ENCODE measurements at regions not wholly inside any gene's neighbourhood (a gene's known extent, or its start where the extent isn't known, plus 50 kb on each side); places are given as distances from the start of the nearest gene placed in this dataset.
A peak's percentile ranks its signal among the peaks of the same experiment; 100 is the strongest.

DNA sequence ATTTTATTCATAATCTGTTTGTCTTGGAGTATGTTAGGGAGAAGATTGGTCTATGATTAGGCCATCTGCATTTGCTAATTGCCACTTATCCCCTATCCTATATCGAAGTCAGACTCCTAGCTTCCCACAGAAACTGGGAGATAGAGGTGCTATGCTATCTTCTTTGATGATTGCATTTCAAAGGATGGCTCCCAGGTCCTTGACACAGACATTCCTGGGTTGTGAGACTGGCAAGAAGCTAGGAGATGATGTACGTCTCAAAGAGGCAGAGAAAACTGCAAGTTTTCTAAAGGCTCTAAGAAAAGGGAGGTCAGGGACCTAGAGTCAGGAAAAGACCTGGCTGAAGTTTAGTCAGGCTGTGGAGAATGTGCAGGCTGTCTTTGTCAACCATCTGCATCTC, 1251.9 kb downstream of the PCDH17 start (continued):
- TF ChIP-seq, protein P1, sequence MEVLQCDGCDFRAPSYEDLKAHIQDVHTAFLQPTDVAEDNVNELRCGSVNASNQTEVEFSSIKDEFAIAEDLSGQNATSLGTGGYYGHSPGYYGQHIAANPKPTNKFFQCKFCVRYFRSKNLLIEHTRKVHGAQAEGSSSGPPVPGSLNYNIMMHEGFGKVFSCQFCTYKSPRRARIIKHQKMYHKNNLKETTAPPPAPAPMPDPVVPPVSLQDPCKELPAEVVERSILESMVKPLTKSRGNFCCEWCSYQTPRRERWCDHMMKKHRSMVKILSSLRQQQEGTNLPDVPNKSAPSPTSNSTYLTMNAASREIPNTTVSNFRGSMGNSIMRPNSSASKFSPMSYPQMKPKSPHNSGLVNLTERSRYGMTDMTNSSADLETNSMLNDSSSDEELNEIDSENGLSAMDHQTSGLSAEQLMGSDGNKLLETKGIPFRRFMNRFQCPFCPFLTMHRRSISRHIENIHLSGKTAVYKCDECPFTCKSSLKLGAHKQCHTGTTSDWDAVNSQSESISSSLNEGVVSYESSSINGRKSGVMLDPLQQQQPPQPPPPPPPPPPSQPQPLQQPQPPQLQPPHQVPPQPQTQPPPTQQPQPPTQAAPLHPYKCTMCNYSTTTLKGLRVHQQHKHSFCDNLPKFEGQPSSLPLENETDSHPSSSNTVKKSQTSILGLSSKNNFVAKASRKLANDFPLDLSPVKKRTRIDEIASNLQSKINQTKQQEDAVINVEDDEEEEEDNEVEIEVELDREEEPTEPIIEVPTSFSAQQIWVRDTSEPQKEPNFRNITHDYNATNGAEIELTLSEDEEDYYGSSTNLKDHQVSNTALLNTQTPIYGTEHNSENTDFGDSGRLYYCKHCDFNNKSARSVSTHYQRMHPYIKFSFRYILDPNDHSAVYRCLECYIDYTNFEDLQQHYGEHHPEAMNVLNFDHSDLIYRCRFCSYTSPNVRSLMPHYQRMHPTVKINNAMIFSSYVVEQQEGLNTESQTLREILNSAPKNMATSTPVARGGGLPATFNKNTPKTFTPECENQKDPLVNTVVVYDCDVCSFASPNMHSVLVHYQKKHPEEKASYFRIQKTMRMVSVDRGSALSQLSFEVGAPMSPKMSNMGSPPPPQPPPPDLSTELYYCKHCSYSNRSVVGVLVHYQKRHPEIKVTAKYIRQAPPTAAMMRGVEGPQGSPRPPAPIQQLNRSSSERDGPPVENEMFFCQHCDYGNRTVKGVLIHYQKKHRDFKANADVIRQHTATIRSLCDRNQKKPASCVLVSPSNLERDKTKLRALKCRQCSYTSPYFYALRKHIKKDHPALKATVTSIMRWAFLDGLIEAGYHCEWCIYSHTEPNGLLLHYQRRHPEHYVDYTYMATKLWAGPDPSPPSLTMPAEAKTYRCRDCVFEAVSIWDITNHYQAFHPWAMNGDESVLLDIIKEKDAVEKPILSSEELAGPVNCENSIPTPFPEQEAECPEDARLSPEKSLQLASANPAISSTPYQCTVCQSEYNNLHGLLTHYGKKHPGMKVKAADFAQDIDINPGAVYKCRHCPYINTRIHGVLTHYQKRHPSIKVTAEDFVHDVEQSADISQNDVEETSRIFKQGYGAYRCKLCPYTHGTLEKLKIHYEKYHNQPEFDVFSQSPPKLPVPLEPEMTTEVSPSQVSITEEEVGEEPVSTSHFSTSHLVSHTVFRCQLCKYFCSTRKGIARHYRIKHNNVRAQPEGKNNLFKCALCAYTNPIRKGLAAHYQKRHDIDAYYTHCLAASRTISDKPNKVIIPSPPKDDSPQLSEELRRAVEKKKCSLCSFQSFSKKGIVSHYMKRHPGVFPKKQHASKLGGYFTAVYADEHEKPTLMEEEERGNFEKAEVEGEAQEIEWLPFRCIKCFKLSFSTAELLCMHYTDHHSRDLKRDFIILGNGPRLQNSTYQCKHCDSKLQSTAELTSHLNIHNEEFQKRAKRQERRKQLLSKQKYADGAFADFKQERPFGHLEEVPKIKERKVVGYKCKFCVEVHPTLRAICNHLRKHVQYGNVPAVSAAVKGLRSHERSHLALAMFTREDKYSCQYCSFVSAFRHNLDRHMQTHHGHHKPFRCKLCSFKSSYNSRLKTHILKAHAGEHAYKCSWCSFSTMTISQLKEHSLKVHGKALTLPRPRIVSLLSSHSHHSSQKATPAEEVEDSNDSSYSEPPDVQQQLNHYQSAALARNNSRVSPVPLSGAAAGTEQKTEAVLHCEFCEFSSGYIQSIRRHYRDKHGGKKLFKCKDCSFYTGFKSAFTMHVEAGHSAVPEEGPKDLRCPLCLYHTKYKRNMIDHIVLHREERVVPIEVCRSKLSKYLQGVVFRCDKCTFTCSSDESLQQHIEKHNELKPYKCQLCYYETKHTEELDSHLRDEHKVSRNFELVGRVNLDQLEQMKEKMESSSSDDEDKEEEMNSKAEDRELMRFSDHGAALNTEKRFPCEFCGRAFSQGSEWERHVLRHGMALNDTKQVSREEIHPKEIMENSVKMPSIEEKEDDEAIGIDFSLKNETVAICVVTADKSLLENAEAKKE (CRISPR knock-in tag; IDR thresholded peaks at IDR 0.05): no peak
- TF ChIP-seq STAT1 (IDR thresholded peaks at IDR 0.05; ENCODE audit: unreplicated experiment) (no peak), ZNF331 (CRISPR knock-in tag; IDR thresholded peaks at IDR 0.05; ENCODE audit: low read depth) (no peak)

DNA sequence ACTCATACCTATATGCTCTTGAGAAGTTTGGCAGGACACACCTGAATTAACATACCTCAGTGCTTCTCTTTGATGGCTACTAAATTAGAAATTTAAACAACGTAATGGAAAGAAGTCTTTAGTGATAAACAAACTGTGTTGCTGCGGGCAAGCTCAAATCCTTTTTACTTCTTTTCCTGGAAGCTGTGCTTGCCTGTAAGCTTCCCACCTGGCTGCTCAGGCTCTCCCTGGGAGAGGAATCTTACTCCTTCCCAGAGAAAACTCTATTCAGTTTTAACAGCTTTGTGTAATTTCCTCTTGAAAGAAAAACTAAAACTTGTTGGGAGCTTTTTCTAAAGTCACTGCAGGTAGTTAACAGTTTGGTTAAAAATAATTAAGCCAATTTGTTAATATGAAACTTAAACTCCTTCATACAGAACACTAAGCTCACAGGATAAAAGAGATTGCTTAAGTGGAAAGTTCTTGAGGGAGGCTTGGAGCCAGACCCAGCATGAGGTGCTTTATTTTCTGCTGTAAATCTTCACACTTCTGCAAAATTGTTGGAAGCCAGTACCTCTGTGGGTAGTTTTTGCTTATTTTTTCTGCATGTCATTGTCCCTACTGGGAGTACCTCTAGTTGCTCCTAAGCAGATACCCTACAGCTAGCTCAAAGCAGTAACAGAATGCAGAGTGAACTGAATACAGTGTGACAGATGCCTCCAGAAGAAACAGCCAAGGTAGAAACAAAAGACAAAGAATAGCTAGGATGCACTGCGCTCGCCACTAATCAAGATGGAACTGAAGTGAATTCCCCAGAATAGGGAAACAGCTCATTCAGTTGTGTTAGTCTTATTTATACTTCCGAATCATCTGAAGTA, 1253.0 kb downstream of the PCDH17 start:
- Mint-ChIP-seq H3K27ac (0 out of 2 replicates have a peak overlapping the region, but pooled peaks have one; percentile 56), H3K36me3 (ENCODE audit: low read depth) (no peaks in the 10 kb centered on the region), H3K4me1 (peaks cover 19% of the 10 kb centered on the region), H3K27me3 (ENCODE audit: insufficient read depth, low read depth, poor library complexity) (peaks cover 3% of the 10 kb centered on the region), H3K4me3 (no peak overlapping the region), H3K9me3 (no peaks in the 10 kb centered on the region)
- peak overlapping the region; percentile 51; the same call in 1 of the 2 replicates for H3K4me2 ChIP-seq
- no peaks in the 10 kb centered on the region for H4K20me1 ChIP-seq (replicated peaks; ENCODE audit: insufficient read depth)
- no peaks in the 10 kb centered on the region for H3K36me3 ChIP-seq (ENCODE audit: insufficient read depth)
- H3K4me1 ChIP-seq (ENCODE audit: insufficient read depth): peaks cover 17% of the 10 kb centered on the region
- peak; percentile 83 for ATAC-seq
- no peaks in the 10 kb centered on the region for H3F3A ChIP-seq (replicated peaks; ENCODE audit: low read depth)
- TF ChIP-seq POLR2AphosphoS5 (IDR thresholded peaks at IDR 0.05; ENCODE audit: low read depth): no peak
- TF ChIP-seq, protein P2, sequence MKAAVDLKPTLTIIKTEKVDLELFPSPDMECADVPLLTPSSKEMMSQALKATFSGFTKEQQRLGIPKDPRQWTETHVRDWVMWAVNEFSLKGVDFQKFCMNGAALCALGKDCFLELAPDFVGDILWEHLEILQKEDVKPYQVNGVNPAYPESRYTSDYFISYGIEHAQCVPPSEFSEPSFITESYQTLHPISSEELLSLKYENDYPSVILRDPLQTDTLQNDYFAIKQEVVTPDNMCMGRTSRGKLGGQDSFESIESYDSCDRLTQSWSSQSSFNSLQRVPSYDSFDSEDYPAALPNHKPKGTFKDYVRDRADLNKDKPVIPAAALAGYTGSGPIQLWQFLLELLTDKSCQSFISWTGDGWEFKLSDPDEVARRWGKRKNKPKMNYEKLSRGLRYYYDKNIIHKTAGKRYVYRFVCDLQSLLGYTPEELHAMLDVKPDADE (IDR thresholded peaks at IDR 0.05): no peak
- TF ChIP-seq JUNB (IDR thresholded peaks at IDR 0.05; ENCODE audit: unreplicated experiment): no peak
- TF ChIP-seq, protein P3, sequence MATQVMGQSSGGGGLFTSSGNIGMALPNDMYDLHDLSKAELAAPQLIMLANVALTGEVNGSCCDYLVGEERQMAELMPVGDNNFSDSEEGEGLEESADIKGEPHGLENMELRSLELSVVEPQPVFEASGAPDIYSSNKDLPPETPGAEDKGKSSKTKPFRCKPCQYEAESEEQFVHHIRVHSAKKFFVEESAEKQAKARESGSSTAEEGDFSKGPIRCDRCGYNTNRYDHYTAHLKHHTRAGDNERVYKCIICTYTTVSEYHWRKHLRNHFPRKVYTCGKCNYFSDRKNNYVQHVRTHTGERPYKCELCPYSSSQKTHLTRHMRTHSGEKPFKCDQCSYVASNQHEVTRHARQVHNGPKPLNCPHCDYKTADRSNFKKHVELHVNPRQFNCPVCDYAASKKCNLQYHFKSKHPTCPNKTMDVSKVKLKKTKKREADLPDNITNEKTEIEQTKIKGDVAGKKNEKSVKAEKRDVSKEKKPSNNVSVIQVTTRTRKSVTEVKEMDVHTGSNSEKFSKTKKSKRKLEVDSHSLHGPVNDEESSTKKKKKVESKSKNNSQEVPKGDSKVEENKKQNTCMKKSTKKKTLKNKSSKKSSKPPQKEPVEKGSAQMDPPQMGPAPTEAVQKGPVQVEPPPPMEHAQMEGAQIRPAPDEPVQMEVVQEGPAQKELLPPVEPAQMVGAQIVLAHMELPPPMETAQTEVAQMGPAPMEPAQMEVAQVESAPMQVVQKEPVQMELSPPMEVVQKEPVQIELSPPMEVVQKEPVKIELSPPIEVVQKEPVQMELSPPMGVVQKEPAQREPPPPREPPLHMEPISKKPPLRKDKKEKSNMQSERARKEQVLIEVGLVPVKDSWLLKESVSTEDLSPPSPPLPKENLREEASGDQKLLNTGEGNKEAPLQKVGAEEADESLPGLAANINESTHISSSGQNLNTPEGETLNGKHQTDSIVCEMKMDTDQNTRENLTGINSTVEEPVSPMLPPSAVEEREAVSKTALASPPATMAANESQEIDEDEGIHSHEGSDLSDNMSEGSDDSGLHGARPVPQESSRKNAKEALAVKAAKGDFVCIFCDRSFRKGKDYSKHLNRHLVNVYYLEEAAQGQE (IDR thresholded peaks at IDR 0.05; ENCODE audit: unreplicated experiment): no peak
- TF ChIP-seq NANOG (IDR thresholded peaks at IDR 0.05; ENCODE audit: borderline replicate concordance): no peak
- no peak for TF ChIP-seq EZH2phosphoT487 (IDR thresholded peaks at IDR 0.05; ENCODE audit: unreplicated experiment)
- no peak for TF ChIP-seq STAT1 (IDR thresholded peaks at IDR 0.05; ENCODE audit: unreplicated experiment)
- TF ChIP-seq ZNF331 (CRISPR knock-in tag; IDR thresholded peaks at IDR 0.05; ENCODE audit: low read depth): no peak
- H2AFZ ChIP-seq: peak overlapping the region; percentile 25; the same call in 1 of the 2 replicates
- H3K27me3 ChIP-seq (ENCODE audit: insufficient read depth): no peaks in the 10 kb centered on the region
- peak overlapping the region; percentile 40; the same call in 1 of the 2 replicates for H3K27ac ChIP-seq (ENCODE audit: low read depth)
- no peaks in the 10 kb centered on the region for H3K79me2 ChIP-seq (replicated peaks; ENCODE audit: insufficient read depth)
- peak; percentile 31 for DNase-seq (ENCODE audit: low spot score)
- H3K4me3 ChIP-seq: no peak overlapping the region
- H3K9me2 ChIP-seq (ENCODE audit: insufficient read depth): no peaks in the 10 kb centered on the region

Measured in GM23338 (cell line).